Type B pancreatic cell (in vitro differentiated cells): ENCODE measurements at regions not wholly inside any gene's neighbourhood (a gene's known extent, or its start where the extent isn't known, plus 50 kb on each side); places are given as distances from the start of the nearest gene placed in this dataset.
"Not testable (repeated sequence)": the region's sequence is repeated elsewhere in the genome, so short reads cannot be mapped to it uniquely, and the experiment has no call there.

Experiments used
- DNase-seq: peaks from one replicate; pipeline ENCODE4 v3.0.0; 2021; ENCODE audit warnings: mixed read lengths; ENCODE audit not compliant: unreplicated experiment; ENCODE audit errors: extremely low spot score
- H3K27ac Mint-ChIP-seq: 2 replicates; pipeline ENCODE4 v1.8.0; 2021; ENCODE audit warnings: mild to moderate bottlenecking, mixed read lengths
- H3K27me3 Mint-ChIP-seq: 2 replicates; pipeline ENCODE4 v1.8.0; 2021; ENCODE audit warnings: mixed read lengths
- H3K36me3 Mint-ChIP-seq: 2 replicates; pipeline ENCODE4 v1.8.0; 2021; ENCODE audit warnings: mixed read lengths
- H3K4me1 Mint-ChIP-seq: one replicate; pipeline ENCODE4 v1.8.0; 2021; ENCODE audit warnings: mixed read lengths; ENCODE audit not compliant: unreplicated experiment
- H3K4me3 Mint-ChIP-seq: 2 replicates; pipeline ENCODE4 v1.8.0; 2021; ENCODE audit warnings: mild to moderate bottlenecking, mixed read lengths
- H3K9me3 Mint-ChIP-seq: 2 replicates; pipeline ENCODE4 v1.8.0; 2021; ENCODE audit warnings: mixed read lengths
- CTCF ChIP-seq: fragments of 200-600 bp; sonication (generic); conservative IDR thresholded peaks from 2 replicates; pipeline ENCODE4 v1.5.0; 2021; ENCODE audit warnings: antibody characterized with exemption, mild to moderate bottlenecking

GRCh38 chr2:215889240-215889969, 123.9 kb downstream of the MREG start:
- Mint-ChIP-seq H3K4me1 (peaks cover 17% of the 10 kb centered on the region), H3K9me3 (peaks cover 12% of the 10 kb centered on the region)
- not testable (repeated sequence) for H3K36me3 Mint-ChIP-seq, H3K27me3 Mint-ChIP-seq, DNase-seq, H3K27ac Mint-ChIP-seq, H3K4me3 Mint-ChIP-seq

GRCh38 chr2:215888680-215889079, 124.7 kb downstream of the MREG start:
- Mint-ChIP-seq H3K4me3 (no peak overlapping the region), H3K36me3 (peaks cover 6% of the 10 kb centered on the region), H3K4me1 (peaks cover 20% of the 10 kb centered on the region), H3K27me3 (no peaks in the 10 kb centered on the region), H3K27ac (no peak overlapping the region), H3K9me3 (peaks cover 12% of the 10 kb centered on the region)
- DNase-seq = no peak
- TF ChIP-seq CTCF = no peak

GRCh38 chr2:215887303-215887702, 126.0 kb downstream of the MREG start:
- no peak for TF ChIP-seq CTCF
- Mint-ChIP-seq H3K9me3 (peaks cover 11% of the 10 kb centered on the region), H3K4me3 (no peak overlapping the region), H3K27me3 (no peaks in the 10 kb centered on the region), H3K4me1 (peaks cover 20% of the 10 kb centered on the region), H3K27ac (no peak overlapping the region), H3K36me3 (peaks cover 6% of the 10 kb centered on the region)
- no peak for DNase-seq

DNA sequence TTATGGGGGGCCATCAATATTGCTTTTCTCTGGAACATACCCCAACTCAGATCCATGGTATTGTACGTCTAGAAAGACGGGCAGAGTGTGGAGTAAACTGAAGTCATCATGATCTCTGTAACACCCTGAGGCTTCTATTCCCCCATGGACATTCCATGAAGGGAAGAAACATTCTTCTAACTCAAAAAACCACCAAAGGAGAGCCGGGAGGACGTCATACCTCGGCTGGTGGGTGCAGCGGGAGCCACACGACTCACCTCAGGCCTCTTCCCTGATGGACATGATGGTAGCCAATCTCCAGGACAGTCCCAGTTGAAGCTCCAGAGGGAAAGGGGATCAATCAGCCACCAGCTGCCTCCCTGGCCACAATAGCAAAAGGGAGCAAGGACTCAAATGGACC, 127.3 kb downstream of the MREG start:
- no peak for TF ChIP-seq CTCF
- Mint-ChIP-seq H3K36me3 (peaks cover 6% of the 10 kb centered on the region), H3K4me1 (peaks cover 25% of the 10 kb centered on the region), H3K9me3 (peaks cover 8% of the 10 kb centered on the region), H3K27me3 (no peaks in the 10 kb centered on the region), H3K27ac (no peak overlapping the region), H3K4me3 (no peak overlapping the region)
- no peak for DNase-seq

DNA sequence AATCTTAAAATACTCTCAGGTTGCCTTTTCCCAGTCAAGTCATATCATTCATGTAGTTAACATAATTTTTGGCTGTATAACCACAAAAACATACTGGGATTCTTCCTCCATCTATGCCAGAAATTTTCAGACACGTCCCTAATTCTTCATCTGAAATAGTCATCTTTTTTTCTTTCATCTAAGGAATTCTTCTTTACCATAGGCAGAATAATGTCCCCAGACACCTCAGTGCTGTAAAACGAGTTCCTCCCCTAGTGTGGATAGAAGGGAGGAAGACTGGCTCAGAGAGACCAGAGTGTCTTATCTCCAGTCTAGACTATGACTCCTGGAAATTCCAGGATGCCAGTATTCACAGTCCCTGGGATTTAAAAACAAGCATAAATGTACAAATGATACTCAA, 127.8 kb downstream of the MREG start:
- TF ChIP-seq CTCF = no peak
- no peak for DNase-seq
- H3K9me3 Mint-ChIP-seq = peaks cover 8% of the 10 kb centered on the region
- no peaks in the 10 kb centered on the region for H3K27me3 Mint-ChIP-seq
- H3K36me3 Mint-ChIP-seq = peaks cover 6% of the 10 kb centered on the region
- no peak overlapping the region for H3K27ac Mint-ChIP-seq
- no peak overlapping the region for H3K4me3 Mint-ChIP-seq
- peaks cover 29% of the 10 kb centered on the region for H3K4me1 Mint-ChIP-seq

- Mint-ChIP-seq H3K27ac (peak overlapping the region; percentile 29), H3K4me1 (peaks cover 29% of the 10 kb centered on the region), H3K27me3 (no peaks in the 10 kb centered on the region), H3K4me3 (no peak overlapping the region), H3K9me3 (peaks cover 4% of the 10 kb centered on the region), H3K36me3 (peaks cover 2% of the 10 kb centered on the region)
- TF ChIP-seq CTCF = no peak
- DNase-seq = no peak
Observed at GRCh38 chr2:215884451-215885087, 128.8 kb downstream of the MREG start.
